NCI-H2196 (cell line): ENCODE measurements at regions not wholly inside any gene's neighbourhood (a gene's known extent, or its start where the extent isn't known, plus 50 kb on each side); places are given as distances from the start of the nearest gene placed in this dataset.

Experiments
- DNase-seq: peaks from one replicate; lab custom pipeline; 2025; ENCODE audit not compliant: unreplicated experiment; lab: John Stamatoyannopoulos, UW

DNA sequence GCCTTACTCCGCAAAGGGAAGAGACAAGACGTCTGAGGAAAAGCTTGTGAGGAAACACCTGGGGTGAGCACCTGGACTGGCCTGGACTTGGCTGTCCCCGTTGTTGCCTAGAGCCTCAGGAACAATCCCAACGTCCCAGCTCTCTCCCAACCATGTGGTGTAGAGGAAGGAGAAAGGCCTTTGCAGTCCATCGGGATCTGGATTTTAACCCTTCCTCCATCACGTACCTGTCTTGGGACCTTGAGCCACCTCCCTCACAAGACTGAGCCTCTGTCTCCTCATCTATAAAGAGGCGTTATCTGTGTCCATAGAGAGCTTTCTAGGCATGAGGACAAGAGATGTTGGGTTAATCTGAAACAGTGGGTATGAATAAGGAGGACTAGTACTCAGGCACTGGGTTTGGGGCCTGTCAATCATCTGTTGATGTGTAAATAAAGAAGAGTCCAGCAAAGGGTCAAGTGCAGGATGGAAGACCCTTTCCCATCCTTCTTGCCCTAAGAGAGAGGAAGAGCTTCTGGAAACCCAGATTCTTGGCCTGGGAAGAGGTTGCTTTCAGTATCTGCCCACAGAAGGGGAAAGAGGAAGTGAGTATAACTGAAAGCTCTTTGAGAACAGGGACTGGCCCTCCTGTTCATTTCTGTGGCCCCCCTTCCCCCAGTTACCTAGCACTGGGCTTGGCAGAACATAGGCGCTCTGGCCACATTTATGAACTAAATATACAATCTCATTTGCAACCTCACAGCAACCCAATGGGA lies 137.1 kb downstream of the PJA1 start:
- DNase-seq = no peak

GRCh38 chrX:69027181-69028005 lies 137.9 kb downstream of the PJA1 start:
- no peak for DNase-seq

DNA sequence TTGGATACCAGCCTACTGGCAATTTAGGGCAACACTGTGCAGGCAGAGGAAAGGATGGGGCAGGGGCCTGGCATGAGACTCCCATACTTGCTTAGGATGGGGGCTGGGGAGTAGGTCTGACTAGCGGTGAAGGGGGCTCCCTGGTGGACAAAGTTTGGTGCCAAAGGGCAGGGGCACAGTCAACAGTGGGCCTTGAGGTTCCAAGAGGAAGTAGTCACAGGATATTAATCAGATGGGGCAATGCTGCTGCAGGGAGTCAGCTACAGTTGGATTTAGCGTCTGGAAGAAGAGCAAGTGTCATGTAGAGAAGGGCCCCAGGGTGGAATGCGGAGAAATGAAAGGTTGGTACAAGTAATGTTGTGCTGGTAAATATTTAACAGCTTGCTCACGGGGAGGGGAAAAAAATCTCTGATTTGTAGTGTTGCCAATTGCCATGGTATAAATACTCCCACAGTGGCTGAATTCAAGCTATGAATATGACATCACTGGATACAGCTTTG lies 139.4 kb downstream of the PJA1 start:
- DNase-seq = no peak

DNA sequence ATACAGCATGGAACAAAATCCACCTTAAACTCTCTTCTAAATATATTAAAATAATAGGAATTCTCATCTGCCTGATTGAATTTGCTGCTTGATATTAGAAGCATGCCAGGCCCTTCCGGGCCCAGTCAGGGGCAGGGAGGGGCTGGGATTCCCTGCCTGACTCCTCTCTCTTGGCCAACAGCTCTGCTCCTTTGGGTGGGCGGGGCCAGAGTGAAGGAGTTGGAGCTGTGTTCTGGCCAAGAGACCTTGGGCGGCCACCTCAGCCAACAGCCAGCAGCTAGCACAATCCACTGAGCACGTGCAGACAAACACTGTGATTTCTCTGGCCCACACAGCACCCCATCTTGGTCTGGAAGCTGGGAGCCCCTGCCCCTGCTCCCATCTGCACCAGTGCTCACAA lies 140.3 kb downstream of the PJA1 start:
- no peak for DNase-seq

DNA sequence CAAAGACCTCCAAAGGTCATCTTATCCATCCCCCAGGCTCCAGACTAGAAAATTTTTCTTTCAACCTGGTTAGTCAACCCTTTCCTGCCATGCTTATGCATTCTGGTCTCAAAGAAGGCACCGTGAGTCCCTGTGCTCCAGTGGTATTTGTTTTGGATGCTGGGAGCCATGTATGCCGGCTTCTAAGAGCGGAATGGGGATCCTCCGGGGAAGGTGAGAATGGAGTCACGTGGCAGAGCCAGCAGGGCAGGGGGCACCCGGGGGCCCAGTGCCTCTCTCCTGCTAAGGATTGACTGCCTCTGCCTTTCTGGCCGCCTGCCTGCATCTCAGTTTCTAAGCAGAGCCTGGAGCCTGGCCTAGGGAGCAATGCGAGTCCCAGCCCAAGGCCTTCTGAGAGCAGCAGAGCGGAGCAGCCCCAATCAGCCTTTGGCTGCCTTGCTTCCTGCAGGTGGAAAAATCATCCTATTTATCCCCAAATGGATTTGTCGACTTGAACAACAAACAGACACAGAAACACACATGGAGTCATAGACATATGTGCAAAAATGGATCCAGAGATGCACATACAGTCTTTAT lies 141.0 kb downstream of the PJA1 start:
- no peak for DNase-seq

DNA sequence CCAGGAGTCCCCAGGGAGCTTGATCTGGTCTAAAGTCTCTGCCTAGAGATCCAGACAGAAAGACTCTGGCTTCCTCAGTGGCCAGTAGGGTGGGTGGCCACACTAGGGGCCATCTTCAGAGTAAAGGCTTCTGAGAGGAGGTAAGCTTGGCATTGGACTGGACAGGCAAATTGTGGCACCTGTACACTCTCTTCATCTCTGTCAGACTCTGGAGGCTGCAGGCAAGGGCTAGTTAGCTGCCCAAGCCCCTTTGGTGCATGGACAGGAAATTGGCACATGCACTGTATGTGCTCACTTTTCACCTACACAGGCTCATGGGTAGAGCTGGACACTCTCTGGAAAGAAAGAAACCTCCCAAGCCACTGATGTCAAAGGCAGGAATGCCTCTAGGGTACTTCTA lies 142.8 kb downstream of the PJA1 start:
- DNase-seq = no peak

GRCh38 chrX:69021141-69021960 lies 143.9 kb downstream of the PJA1 start:
- no peak for DNase-seq

DNA sequence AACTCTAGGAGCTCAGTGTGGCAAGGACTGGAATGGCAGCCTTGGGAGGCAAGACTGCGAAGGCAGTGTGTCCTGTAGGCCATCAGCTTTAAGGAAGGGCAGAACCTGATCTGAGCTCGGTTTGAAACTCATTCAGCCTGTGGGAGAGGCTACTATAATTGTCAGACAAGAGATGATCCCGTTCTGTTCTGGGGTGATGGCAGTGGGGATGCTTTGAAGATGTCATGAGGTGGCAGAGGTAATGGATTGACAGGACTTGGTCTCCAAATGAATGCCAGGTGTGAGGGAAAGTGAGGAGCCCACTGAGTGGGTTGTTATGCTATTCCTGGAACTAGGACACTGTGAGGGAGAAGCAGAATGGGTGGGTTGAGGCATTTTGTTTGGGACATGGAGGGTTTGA lies 144.9 kb downstream of the PJA1 start:
- no peak for DNase-seq

DNA sequence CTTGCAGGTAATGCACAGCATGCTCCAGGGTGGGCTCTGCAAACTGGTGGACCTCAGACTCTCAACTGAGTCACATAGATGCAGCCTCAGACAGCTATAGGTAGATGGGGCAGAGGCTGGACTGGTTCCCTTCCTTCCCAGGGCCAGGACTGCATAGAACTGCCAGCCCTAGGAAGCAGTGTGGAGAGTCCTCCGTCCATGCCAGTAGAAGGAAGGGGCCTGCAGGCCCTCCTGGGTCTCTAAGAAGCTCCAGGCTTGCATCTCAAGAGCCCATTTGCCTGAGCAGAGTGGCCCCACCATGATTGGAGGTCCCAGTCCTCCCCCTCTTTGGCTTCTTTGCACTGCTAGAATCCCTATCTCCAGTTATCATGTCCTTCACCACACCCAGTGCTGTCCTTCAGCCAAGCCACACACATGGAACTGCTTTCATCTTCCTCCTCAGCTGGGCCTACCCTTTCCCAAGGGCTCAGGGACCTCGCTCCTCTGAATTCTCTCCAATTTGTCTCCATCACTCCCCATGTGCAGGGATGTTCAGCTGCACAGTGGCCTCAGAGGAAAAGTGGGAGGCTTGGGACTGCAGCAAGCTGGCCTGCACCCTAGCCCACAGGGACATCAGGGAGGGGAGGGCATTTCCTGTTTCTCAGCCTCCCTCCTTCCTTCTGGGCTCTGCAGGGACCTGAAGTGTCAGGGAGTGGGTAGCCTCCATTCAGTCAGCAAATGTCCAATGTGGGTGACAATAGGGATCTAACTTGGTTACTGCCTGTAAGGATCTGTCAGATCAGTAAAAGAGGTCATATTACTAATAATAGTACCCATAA lies 146.0 kb downstream of the PJA1 start:
- DNase-seq = no peak

DNA sequence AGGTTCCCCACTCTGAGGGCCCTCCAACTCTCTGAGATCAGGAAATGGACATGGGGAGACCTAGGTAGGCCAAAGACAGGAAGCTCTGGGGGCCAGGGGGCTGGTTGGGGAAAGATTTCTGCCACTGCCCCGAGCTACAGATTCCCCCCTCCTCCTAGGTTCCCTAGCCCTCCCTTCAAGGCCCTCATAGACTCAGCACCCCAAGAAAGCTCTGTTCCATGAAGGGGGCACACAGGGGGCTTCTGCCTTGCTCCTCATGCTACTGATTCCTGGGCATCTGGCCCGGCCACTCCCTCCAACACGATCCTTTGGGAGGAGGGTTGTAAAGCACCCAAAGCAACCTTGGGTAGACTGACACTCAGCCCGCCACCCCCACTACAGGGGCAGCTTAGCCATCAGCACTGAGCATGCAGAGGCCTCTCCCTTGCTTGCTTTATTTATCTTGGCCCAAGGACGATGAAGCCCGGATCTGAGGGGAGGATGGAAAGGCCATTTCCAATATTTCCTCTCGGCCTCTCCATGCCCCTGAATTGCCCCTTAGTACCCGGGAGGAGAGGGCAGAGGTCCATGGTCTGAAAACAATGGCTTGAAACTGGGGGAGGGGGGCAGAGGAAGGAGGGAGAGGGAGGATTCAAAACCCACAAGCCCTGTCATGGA lies 146.7 kb downstream of the PJA1 start:
- DNase-seq = no peak

DNA sequence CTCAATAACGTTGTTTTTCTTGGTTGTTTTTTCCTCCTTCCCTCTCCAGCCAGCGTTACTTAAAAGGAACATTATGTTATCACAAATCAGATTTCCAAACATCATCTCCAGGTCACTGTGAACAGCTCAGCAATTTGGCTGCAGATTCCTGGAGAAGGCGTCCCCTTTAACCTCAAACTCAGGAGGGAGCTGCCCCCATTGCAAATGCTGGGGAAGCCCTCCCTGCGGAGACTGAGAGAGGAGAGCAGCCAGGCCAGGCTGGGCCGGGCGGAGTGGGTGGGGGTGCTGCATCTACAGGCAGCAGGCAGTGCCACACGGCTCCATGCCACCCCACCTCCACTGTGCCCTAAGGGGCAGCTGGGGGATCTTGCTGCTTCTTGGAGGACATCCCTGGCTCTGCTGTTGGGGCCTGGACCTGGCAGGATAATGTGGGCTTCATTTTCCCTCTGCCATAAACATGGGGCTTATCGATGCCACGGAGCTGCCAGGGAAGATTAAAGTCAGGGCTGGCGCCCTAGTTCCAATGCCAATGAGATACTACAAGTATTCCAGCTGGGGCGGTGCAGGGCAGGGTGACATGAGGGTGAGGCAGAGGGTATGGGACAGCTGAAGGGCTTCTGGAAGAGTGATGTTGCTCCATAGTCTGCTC lies 148.8 kb downstream of the PJA1 start:
- no peak for DNase-seq

DNA sequence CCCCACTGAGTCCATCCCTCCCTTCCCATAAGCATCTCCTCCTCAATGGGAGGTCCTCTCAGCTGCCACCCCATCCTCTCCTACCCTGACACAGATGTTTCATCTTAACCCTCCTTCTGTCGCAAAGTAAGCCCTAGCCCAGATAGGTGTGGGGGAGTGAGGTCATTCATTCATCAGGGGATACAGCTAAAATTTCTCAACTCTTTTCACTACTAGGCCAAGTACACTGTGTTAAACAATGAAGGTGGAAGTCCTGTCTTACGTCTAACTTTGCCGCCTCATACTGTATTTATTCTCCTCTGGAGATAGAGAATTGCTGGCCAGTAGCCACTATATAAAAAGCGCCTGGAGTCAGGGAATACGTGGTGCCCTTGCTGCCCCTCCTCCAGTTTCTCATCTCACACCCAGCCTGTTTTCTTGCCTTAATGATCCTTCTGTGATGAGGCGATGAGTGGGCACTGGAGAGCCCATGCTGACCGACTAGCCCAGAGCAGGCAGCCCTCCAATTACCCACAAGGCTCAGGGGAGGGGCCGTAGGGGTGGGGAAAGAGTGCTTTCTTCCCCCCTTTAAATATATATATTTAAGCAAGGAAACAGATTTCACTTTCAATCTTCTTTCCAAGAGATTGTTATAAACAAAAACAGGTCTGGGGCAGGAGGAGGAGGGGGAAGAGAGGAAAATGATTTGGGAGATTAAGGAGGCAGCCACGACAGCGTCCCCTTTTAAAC lies 149.5 kb downstream of the PJA1 start:
- no peak for DNase-seq

DNA sequence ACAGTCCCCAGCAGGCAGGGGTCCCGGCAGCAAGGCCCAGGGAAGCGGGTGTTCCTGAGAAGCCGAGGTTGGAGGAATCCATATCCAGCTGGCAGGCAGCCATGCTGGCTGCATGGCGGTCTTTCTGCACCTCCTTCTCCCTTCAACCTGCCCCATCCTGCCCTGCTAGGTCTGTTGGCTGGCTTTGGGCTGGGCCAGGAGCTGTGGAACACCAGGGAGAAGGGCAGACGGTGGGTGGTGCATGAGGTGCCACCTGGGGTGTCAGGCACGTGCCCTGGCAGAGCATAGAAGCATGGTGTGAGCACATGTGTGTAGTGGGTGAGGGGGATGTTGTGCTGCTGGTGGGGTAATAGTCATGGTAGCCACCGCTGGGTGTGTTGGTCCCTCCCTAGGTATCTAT lies 150.1 kb downstream of the PJA1 start:
- DNase-seq = no peak

GRCh38 chrX:69014200-69014599 lies 151.1 kb downstream of the PJA1 start:
- DNase-seq = no peak

DNA sequence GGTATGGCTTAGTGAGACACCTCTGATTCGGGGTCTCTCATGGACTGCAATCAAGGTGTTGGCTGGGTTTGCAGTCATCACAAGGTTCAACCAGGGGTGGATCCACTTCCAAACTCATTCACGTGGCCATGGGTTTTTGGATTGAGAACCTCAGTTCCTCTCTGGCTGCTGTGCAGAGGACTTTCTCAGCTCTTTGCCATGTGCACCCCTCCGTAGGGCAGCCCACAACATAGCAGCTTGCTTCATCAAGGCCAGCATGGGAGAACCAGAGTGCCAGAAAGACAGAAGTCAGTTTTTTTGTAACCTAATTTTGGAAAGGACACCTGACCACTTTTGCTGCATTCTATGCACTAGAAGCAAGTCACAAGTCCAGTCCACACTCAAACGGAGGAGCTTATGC lies 154.9 kb downstream of the PJA1 start:
- no peak for DNase-seq

- no peak for DNase-seq
Measured at GRCh38 chrX:69000877-69001276, 164.4 kb downstream of the PJA1 start.

- DNase-seq = no peak
Measured at GRCh38 chrX:68999931-69000330, 165.3 kb downstream of the PJA1 start.

GRCh38 chrX:68999356-68999755 lies 165.9 kb downstream of the PJA1 start:
- DNase-seq = no peak

DNA sequence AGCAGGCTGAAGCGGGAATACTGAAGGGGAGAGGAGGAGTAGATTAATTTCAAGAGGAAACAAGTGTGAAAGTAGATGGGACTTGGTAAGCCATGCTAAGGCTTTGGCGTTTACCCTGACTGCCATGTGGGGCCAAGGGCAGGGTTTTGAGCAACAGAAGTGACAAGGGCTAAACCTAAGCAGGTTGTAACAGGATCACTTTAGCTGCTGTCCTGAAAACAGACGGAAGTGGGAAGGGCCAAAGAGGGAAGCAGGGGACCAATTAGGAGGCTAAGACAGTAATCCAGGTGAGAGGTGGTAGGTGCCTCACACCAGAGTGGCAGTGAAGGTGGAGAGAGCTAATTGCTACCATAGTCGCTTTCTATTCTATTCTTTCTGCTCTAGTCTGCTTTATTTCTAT lies 166.5 kb downstream of the PJA1 start:
- DNase-seq = no peak
